ENCODE measurements at regions not wholly inside any gene's neighbourhood (a gene's known extent, or its start where the extent isn't known, plus 50 kb on each side); places are given as distances from the start of the nearest gene placed in this dataset.

GRCh38 chr15:91717811-91718210, 135.7 kb upstream of the SLCO3A1 start:
- Histone ChIP-seq H3K79me2 (ENCODE audit: low read depth) (no peaks in the 10 kb centered on the region), H3K27ac (no peak overlapping the region), H4K20me1 (ENCODE audit: low read depth) (no peaks in the 10 kb centered on the region), H3K4me1 (no peaks in the 10 kb centered on the region), H3K36me3 (no peaks in the 10 kb centered on the region), H3K9ac (no peak overlapping the region), H3K4me3 (no peak overlapping the region), H3F3A (ENCODE audit: low read depth) (no peaks in the 10 kb centered on the region), H3K27me3 (no peaks in the 10 kb centered on the region), H3K9me3 (ENCODE audit: low read depth) (no peaks in the 10 kb centered on the region), H3K4me2 (no peak overlapping the region), H2AFZ (replicated peaks) (no peak overlapping the region)
- H3K27ac Mint-ChIP-seq: no peak overlapping the region
- TF ChIP-seq EZH2 (IDR thresholded peaks at IDR 0.05) (no peak), EZH2phosphoT487 (IDR thresholded peaks at IDR 0.05) (no peak), CTCF (IDR thresholded peaks at IDR 0.05) (no peak)
- no peaks in the 10 kb centered on the region for H3K36me3 Mint-ChIP-seq
- peaks cover 10% of the 10 kb centered on the region for H3K4me1 Mint-ChIP-seq
- H3K4me3 Mint-ChIP-seq: no peak overlapping the region
- H3K9me3 Mint-ChIP-seq: no peaks in the 10 kb centered on the region
- no peak for DNase-seq (ENCODE audit: low spot score)
- H3K27me3 Mint-ChIP-seq (ENCODE audit: insufficient read depth, low read depth): peaks cover 5% of the 10 kb centered on the region

GRCh38 chr15:91723959-91724358, 129.5 kb upstream of the SLCO3A1 start:
- Histone ChIP-seq H3K4me2 (no peak overlapping the region), H3K4me1 (no peaks in the 10 kb centered on the region), H3K27me3 (no peaks in the 10 kb centered on the region), H3K9ac (no peak overlapping the region), H4K20me1 (ENCODE audit: low read depth) (no peaks in the 10 kb centered on the region), H3K9me3 (ENCODE audit: low read depth) (no peaks in the 10 kb centered on the region), H3K27ac (no peak overlapping the region), H3K79me2 (ENCODE audit: low read depth) (no peaks in the 10 kb centered on the region), H3K36me3 (no peaks in the 10 kb centered on the region), H3K4me3 (no peak overlapping the region), H3F3A (ENCODE audit: low read depth) (no peaks in the 10 kb centered on the region), H2AFZ (replicated peaks) (no peak overlapping the region)
- Mint-ChIP-seq H3K27ac (no peak overlapping the region), H3K4me1 (no peaks in the 10 kb centered on the region), H3K36me3 (no peaks in the 10 kb centered on the region), H3K27me3 (ENCODE audit: insufficient read depth, low read depth) (peaks cover 2% of the 10 kb centered on the region), H3K4me3 (no peak overlapping the region), H3K9me3 (no peaks in the 10 kb centered on the region)
- TF ChIP-seq CTCF (IDR thresholded peaks at IDR 0.05): no peak
- no peak for TF ChIP-seq EZH2phosphoT487 (IDR thresholded peaks at IDR 0.05)
- no peak for TF ChIP-seq EZH2 (IDR thresholded peaks at IDR 0.05)
- DNase-seq (ENCODE audit: low spot score): no peak

GRCh38 chr15:91733661-91734060, 119.8 kb upstream of the SLCO3A1 start:
- H3K4me1 ChIP-seq: no peaks in the 10 kb centered on the region
- Mint-ChIP-seq H3K36me3 (no peaks in the 10 kb centered on the region), H3K27ac (no peak overlapping the region), H3K27me3 (ENCODE audit: insufficient read depth, low read depth) (peaks cover 5% of the 10 kb centered on the region), H3K4me1 (peaks cover 3% of the 10 kb centered on the region), H3K9me3 (peaks cover 7% of the 10 kb centered on the region), H3K4me3 (no peak overlapping the region)
- TF ChIP-seq CTCF (IDR thresholded peaks at IDR 0.05) (no peak), EZH2phosphoT487 (IDR thresholded peaks at IDR 0.05) (no peak), EZH2 (IDR thresholded peaks at IDR 0.05) (no peak)
- H3K9me3 ChIP-seq (ENCODE audit: low read depth): no peaks in the 10 kb centered on the region
- no peak overlapping the region for H3K4me2 ChIP-seq
- H3K27ac ChIP-seq: no peak overlapping the region
- no peak overlapping the region for H3K9ac ChIP-seq
- H3K27me3 ChIP-seq: no peaks in the 10 kb centered on the region
- H3K4me3 ChIP-seq: no peak overlapping the region
- H3F3A ChIP-seq (ENCODE audit: low read depth): no peaks in the 10 kb centered on the region
- no peaks in the 10 kb centered on the region for H4K20me1 ChIP-seq (ENCODE audit: low read depth)
- no peaks in the 10 kb centered on the region for H3K36me3 ChIP-seq
- DNase-seq (ENCODE audit: low spot score): no peak
- no peak overlapping the region for H2AFZ ChIP-seq (replicated peaks)
- H3K79me2 ChIP-seq (ENCODE audit: low read depth): no peaks in the 10 kb centered on the region

Data from neural progenitor cell (in vitro differentiated cells).